H54 (cell line): ENCODE measurements at regions not wholly inside any gene's neighbourhood (a gene's known extent, or its start where the extent isn't known, plus 50 kb on each side); places are given as distances from the start of the nearest gene placed in this dataset.

Experiments
- DNase-seq: peaks from one replicate; pipeline ENCODE4 v3.0.0; 2011; ENCODE audit warnings: low spot score, mixed read lengths; ENCODE audit not compliant: insufficient read length
- FAIRE-seq: peaks from 3 replicates; lab custom pipeline; 2011; peaks lifted over from hg19 to GRCh38; lab: Jason Lieb, UNC
- POLR2A ChIP-seq: IDR thresholded peaks from 2 replicates; pipeline ENCODE4 v1.6.1; 2011; ENCODE audit warnings: low read depth, mild to moderate bottlenecking, low read length

- no peak for DNase-seq
- FAIRE-seq, result no peak
- TF ChIP-seq POLR2A, result no peak
These were observed 448.6 kb downstream of the BCL11A start for GRCh38 chr2:60104514-60105505.

GRCh38 chr2:60100034-60100433 is 453.4 kb downstream of the BCL11A start:
- DNase-seq, result no peak

GRCh38 chr2:60098996-60099395 is 454.5 kb downstream of the BCL11A start:
- FAIRE-seq (no peak), DNase-seq (no peak)
- no peak for TF ChIP-seq POLR2A

More at GRCh38 chr2:60100034-60100433, 453.4 kb downstream of the BCL11A start:
- no peak for TF ChIP-seq POLR2A
- no peak for FAIRE-seq

GRCh38 chr2:60097298-60097697 is 456.2 kb downstream of the BCL11A start:
- DNase-seq, result no peak
- no peak for FAIRE-seq
- TF ChIP-seq POLR2A, result no peak

- no peak for TF ChIP-seq POLR2A
- DNase-seq (no peak), FAIRE-seq (no peak)
These were observed 456.9 kb downstream of the BCL11A start for GRCh38 chr2:60096556-60096955.

- no peak for TF ChIP-seq POLR2A
- FAIRE-seq (no peak), DNase-seq (no peak)
These were observed 457.6 kb downstream of the BCL11A start for GRCh38 chr2:60095903-60096302.

- FAIRE-seq (no peak), DNase-seq (no peak)
- TF ChIP-seq POLR2A, result no peak
These were observed 458.1 kb downstream of the BCL11A start for GRCh38 chr2:60095202-60095815.

- DNase-seq (no peak), FAIRE-seq (no peak)
These were observed 459.0 kb downstream of the BCL11A start for GRCh38 chr2:60094450-60094929.

GRCh38 chr2:60092781-60093180 is 460.7 kb downstream of the BCL11A start:
- DNase-seq (no peak), FAIRE-seq (no peak)
- no peak for TF ChIP-seq POLR2A

More at GRCh38 chr2:60094450-60094929, 459.0 kb downstream of the BCL11A start:
- no peak for TF ChIP-seq POLR2A

GRCh38 chr2:60091894-60092293 is 461.6 kb downstream of the BCL11A start:
- FAIRE-seq (no peak), DNase-seq (no peak)
- no peak for TF ChIP-seq POLR2A

- TF ChIP-seq POLR2A, result no peak
- DNase-seq (no peak), FAIRE-seq (no peak)
These were observed 462.2 kb downstream of the BCL11A start for GRCh38 chr2:60091266-60091665.

GRCh38 chr2:60079562-60079961 is 473.9 kb downstream of the BCL11A start:
- FAIRE-seq, result no peak
- TF ChIP-seq POLR2A, result no peak
- DNase-seq, result no peak

- TF ChIP-seq POLR2A, result no peak
- FAIRE-seq (no peak), DNase-seq (no peak)
These were observed 478.4 kb downstream of the BCL11A start for GRCh38 chr2:60075048-60075447.

GRCh38 chr2:60073201-60073600 is 480.3 kb downstream of the BCL11A start:
- DNase-seq (no peak), FAIRE-seq (no peak)
- TF ChIP-seq POLR2A, result no peak
